ENCODE measurements at regions not wholly inside any gene's neighbourhood (a gene's known extent, or its start where the extent isn't known, plus 50 kb on each side); places are given as distances from the start of the nearest gene placed in this dataset.

GRCh38 chr19:5261156-5261890 is 79.3 kb downstream of the PTPRS start:
- H3K27ac ChIP-seq (ENCODE audit: low read depth, low read length) = no peak overlapping the region
- no peak overlapping the region for H2AK5ac ChIP-seq (ENCODE audit: low read depth, low read length)
- no peaks in the 10 kb centered on the region for H3K23me2 ChIP-seq (ENCODE audit: low read depth, low read length)
- ChIA-PET CTCF (ENCODE audit: partially characterized antibody) (no interaction called here), POLR2A (ENCODE audit: partially characterized antibody) (interaction anchor here (1.0 kb wide), 1 partner anchor 54 kb away, joined by 3 read pairs; no protein-coding TSS in a partner anchor)
- no peak overlapping the region for H3K18ac ChIP-seq (ENCODE audit: extremely low read depth, low read length)
- no peak overlapping the region for H2BK12ac ChIP-seq (ENCODE audit: low read depth, low read length)
- no peak overlapping the region for H3K4ac ChIP-seq (replicated peaks; ENCODE audit: insufficient read length, low read depth, low read length)
- H4K8ac ChIP-seq (ENCODE audit: extremely low read depth, insufficient read depth, low read length) = no peak overlapping the region; the same call in 1 of the 2 replicates
- no peaks in the 10 kb centered on the region for H3K27me3 ChIP-seq (replicated peaks in 1 of 4; ENCODE audit: control insufficient read depth in 3 of 4, extremely low read depth in 1 of 4, insufficient read depth in 3 of 4, low read length in 3 of 4)
- H3K9ac ChIP-seq (replicated peaks in 1 of 4; ENCODE audit: extremely low read depth in 1 of 4, low read depth in 3 of 4, low read length in 3 of 4) = no peak overlapping the region
- no peak overlapping the region for H2BK20ac ChIP-seq (ENCODE audit: low read length)
- H2AFZ ChIP-seq (ENCODE audit: low read length) = no peak overlapping the region
- H3K4me3 ChIP-seq (ENCODE audit: extremely low read depth in 1 of 4, insufficient read depth in 2 of 4, low read depth in 3 of 4, low read length in 4 of 4) = no peak overlapping the region
- peaks cover 0 to 6% of the 10 kb centered on the region in 2 experiments for H4K20me1 ChIP-seq (replicated peaks in 1 of 2; ENCODE audit: control insufficient read depth in 1 of 2, insufficient read depth in 2 of 2, low read length in 2 of 2)
- no peaks in the 10 kb centered on the region for H3K9me3 ChIP-seq (ENCODE audit: insufficient read depth in 2 of 2, low read depth in 1 of 2, low read length in 1 of 2)
- no peak overlapping the region for H2BK120ac ChIP-seq (replicated peaks; ENCODE audit: low read depth, low read length)
- FAIRE-seq (no peak), DNase-seq (ENCODE audit: low read depth in 1 of 2, low spot score in 2 of 2) (no peak)
- H2BK5ac ChIP-seq (ENCODE audit: low read depth, low read length) = no peak overlapping the region
- no peak overlapping the region for H2BK15ac ChIP-seq (ENCODE audit: low read length)
- H4K91ac ChIP-seq (replicated peaks; ENCODE audit: insufficient read length, low read length) = no peak overlapping the region
- H3K36me3 ChIP-seq (ENCODE audit: control insufficient read depth in 2 of 4, insufficient read depth in 4 of 4, low read length in 3 of 4) = peaks cover 7 to 64% (median 26%) of the 10 kb centered on the region in 4 experiments
- H3K4me1 ChIP-seq (replicated peaks in 1 of 4; ENCODE audit: control insufficient read depth in 3 of 4, insufficient read depth in 4 of 4, low read length in 3 of 4) = no peaks in the 10 kb centered on the region; a peak in 1 of 7 replicates
- H4K5ac ChIP-seq (ENCODE audit: insufficient read length, low read depth, low read length) = no peak overlapping the region
- WGBS, 2 experiments (ENCODE audit: extremely low coverage in 1 of 2, insufficient coverage in 1 of 2, insufficient read length in 1 of 2, insufficient replicate concordance in 2 of 2, low coverage in 1 of 2, low lambda C conversion rate in 2 of 2, missing lambda C conversion rate in 1 of 2) = 91% methylated on average over 14 of the region's 15 CpGs; no CpG with 5 or more reads in 1 of the 2 experiments
- no peaks in the 10 kb centered on the region for H3K79me1 ChIP-seq (ENCODE audit: low read depth, low read length)
- no peak overlapping the region for H3K14ac ChIP-seq (ENCODE audit: insufficient read length)
- TF ChIP-seq JUND (IDR thresholded peaks at IDR 0.05; ENCODE audit: low read length) = no peak
- no peak for TF ChIP-seq SUZ12 (IDR thresholded peaks at IDR 0.05; ENCODE audit: low read length)
- no peak for TF ChIP-seq PHF8 (conservative IDR thresholded peaks at IDR 0.05; ENCODE audit: low read depth, low read length)
- no peak for TF ChIP-seq FOSL1 (IDR thresholded peaks at IDR 0.05; ENCODE audit: insufficient read depth, low read depth, low read length)
- no peak for TF ChIP-seq TCF12 (IDR thresholded peaks at IDR 0.05; ENCODE audit: low read depth, low read length)
- no peaks in the 10 kb centered on the region for H3K79me2 ChIP-seq (ENCODE audit: control insufficient read depth in 1 of 2, insufficient read depth in 2 of 2, low read length in 2 of 2)
- no peak overlapping the region for H3K23ac ChIP-seq (ENCODE audit: insufficient read length)
- no peak overlapping the region for H3K56ac ChIP-seq (replicated peaks; ENCODE audit: insufficient read length, low read depth, low read length)
- no peak overlapping the region for H3K4me2 ChIP-seq (ENCODE audit: insufficient read depth in 1 of 2, low read depth in 2 of 2, low read length in 2 of 2)

Measured in H1 (cell line).